ENCODE measurements at regions not wholly inside any gene's neighbourhood (a gene's known extent, or its start where the extent isn't known, plus 50 kb on each side); places are given as distances from the start of the nearest gene placed in this dataset.
"Not testable (repeated sequence)": the region's sequence is repeated elsewhere in the genome, so short reads cannot be mapped to it uniquely, and the experiment has no call there.

DNA sequence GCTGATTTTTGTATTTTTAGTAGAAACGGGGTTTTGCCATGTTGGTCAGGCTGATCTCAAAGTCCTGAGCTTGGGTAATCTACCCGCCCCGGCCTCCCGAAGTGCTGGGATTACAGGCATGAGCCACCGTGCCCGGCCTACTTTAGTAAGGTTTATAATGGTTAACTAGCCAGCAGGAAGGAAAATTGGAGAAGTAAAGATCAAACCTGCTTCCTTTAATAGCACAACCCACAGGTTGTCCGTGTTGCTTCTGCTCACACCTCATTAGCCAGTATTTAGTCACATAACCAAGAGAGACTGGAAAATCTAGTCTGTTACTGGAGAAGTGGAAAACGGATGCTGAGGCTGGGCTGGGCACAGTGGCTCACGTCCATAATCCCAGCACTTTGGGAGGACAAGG is 51.9 kb upstream of the TBL1XR1 start:
- no peak for DNase-seq

DNA sequence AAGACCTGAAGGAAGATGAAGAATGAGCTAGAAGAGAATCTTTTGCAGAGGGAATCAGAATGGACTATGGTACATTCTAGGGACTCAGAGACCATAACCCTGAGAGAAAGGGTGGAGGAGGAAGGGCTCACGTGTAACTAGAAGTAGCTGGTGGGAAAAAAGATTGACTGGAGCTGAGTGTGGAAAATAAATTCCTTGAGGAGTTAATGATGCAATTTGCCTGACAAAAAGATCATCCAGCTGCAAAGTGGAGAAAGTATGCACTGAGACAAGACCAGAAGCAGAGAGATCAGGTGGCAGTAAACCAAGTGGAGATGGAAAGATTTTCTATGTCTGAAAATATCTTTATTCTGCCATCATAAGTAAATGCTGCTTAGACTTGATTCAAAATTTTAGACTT is 52.9 kb upstream of the TBL1XR1 start:
- DNase-seq: no peak

DNA sequence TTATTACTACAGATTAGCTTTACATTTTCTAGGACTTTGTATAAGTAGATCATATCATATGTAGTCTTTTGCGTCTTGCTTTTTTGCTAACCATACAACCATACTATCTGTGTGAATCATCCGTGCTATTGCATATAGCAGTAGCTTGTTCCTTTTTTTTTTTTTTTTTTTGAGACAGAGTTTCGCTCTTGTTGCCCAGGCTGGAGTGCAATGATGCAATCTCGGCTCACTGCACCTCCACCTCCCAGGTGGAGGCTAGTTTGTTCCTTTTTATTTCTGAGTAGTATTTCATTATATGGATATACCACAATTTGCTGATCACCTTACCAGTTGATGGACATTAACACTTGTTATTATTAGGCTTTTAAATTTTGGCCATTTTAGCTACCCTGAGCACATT is 54.5 kb upstream of the TBL1XR1 start:
- no peak for DNase-seq

DNA sequence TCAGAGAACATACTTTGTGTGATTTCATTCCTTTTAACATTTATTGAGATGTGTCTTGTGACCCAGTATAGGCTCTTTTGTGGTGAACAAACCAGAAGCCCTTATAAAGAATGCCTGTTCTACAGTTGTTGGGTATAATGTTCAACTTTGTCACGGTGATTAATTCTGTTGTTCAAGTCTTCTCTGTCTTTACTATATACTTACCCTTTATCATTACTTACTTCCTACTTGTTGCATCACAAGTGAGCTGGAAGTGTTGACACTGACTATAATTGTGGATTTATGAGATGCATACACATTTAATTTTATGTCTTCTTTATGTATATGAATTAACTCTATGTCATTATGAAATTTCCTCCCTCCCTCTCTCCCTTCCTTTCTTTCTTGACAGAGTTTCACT is 59.7 kb upstream of the TBL1XR1 start:
- DNase-seq: no peak

DNA sequence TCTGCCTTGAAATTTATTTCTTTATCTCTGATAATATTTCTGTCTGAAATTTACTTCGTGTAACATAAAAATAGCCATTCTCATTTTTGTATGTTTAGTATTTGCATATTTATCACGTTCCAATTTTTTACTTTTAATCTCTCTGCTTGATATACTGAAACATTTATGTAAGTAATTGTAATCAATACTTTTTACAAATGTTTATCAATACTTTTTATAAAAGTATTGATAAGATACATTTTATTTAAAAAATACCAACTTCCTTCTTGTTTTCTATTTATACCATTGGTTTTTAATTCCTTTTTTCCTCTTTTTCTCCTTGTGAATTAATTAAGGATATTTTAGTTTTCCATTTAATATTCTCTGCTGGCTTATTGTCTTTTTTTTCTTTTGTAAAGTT is 60.3 kb upstream of the TBL1XR1 start:
- no peak for DNase-seq

- no peak for DNase-seq
Measured at GRCh38 chr3:177262396-177262795, 65.1 kb upstream of the TBL1XR1 start.

DNA sequence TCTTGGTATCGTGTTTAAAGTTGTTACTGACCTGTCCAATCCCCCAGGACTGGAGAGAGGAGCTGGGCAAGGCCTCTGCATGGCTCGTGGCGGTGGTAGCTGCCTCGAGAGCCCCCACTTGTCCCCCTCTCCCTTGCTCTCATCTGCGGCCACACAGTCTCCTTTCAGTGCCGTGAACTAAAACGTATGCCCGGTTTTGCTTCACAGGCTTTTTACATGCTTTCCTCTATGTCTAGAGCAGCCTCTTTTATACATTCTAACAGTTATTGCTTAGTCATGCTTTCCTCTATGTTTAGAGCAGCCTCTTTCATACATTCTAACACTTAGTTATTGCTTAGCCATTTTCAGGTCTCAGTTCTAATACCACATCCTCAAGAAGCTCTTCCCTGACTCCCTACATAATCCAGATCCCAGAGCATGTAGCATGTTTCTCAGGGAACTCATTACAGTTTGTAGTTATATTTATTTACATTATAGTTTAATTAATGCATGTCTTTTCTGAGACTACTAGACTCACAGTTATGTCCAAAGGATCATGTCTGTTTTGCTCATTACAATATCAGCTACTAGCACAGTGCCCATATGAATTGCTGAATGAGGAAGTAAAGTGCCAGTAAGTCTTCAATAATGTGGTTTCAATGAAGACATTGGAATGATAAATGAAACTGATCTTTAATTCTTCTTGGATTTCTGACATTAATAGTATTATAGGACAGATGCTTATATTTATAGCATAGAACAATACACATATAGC is 66.5 kb upstream of the TBL1XR1 start:
- no peak for DNase-seq

DNA sequence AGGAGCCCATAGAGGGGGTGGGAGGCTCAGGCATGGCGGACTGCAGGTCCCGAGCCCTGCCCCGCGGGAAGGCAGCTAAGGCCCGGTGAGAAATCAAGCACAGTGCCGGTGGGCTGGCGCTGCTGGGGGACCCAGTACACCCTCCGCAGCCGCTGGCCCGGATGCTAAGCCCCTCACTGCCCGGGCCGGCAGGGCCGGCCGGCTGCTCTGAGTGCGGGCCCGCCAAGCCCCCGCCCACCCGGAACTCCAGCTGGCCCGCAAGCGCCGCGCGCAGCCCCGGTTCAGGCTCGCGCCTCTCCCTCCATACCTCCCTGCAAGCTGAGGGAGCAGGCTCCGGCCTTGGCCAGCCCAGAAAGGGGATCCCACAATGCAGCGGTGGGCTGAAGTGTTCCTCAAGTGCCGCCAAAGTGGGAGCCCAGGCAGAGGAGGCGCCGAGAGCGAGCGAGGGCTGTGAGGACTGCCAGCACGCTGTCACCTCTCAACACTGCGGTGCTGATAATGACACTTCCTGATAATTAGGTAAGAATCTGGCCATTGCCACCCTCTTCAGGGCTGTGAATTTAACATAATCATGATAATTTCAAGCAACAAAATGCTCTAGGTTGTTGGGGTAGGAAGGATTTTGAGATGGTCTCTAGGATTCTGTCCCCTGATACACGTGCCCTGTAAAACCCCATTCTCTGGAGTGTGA is 74.7 kb upstream of the TBL1XR1 start:
- DNase-seq: not testable (repeated sequence)

DNA sequence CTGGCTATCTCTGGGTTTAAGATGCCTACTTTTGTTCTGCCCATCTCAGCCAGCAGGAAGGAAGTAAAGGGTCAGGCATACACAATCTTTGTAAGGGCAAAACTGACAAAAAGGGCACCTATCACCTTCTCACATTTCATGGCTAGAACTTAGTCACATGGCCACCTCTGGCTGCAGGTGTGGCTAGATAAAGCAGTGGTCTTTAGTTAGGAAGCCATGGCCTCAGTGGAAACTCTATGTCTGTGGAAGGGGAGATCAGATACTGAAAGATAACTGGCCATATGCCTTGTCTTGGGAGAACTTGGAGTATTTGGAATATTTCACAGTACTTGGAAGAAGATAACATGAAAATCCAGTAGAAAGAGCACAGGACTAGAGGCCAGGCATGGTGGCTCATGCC is 80.7 kb upstream of the TBL1XR1 start:
- no peak for DNase-seq

DNA sequence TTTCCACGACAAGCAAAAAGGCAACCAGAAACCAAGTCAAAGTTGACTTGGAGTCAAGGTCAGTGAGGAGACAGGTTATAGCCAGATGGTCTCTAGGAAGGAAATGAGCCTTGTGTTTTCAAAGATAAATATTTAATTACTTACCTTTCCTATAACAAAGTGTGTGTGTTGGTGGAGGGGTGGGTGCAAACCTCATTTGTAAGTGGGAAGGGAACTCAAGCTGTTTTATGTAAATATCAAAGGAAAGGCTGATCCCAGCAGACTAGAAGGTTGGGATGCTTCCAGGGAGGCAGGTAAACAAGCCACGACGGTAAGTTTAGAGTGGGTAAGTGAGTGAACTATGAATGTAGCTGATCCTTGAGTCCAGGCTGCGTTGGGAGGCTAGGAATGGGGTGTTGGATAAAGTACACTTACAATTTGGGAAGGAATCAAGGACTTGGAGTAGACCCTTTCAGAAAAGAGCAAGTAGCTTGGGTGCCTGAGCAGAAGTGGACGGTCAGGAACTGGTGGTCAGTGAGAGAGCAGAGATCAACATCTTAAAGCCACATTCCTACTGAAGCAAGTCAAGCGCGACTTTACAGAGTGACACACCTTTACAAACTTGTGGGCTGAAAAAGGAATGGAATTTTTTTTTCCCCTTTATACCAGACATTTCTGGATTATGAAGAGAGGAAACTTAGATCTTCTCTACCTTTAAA is 82.0 kb upstream of the TBL1XR1 start:
- DNase-seq: no peak

DNA sequence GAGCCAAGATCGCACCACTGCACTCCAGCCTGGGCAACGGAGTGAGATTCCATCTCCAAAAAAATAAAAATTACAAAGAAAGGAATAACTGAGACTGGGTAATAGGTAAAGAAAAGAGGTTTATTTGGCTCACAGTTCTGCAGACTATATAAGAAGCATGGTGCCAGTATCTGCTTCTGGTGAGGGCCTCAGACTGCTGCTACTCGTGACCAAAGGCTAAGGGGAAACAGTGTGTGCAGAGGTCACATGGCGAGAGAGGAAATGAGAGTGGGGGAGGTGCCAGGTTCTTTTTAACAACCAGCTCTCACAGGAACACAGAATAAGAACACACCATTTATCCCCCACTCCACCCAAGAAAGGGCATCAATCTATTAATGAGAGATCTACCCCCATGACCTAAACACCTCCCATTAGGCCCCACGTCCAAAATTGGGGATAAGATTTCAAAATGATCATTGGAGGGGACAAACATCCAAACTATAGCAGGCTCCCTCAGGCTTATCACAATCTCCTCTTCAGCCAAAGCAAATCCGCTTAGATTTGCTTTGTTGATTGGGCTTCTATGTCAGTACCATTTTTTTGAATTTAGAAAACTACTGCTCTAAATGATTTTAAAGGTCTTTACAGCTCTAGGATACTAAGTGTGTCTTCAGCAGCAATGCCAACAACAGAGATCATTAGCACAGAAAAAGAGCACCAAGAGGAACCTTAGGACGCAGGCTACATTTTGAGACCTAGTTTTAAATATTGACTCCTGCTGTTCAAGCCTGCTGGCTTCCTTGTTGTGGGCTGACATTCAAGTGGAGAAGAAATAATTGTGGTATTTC is 84.2 kb upstream of the TBL1XR1 start:
- no peak for DNase-seq

DNA sequence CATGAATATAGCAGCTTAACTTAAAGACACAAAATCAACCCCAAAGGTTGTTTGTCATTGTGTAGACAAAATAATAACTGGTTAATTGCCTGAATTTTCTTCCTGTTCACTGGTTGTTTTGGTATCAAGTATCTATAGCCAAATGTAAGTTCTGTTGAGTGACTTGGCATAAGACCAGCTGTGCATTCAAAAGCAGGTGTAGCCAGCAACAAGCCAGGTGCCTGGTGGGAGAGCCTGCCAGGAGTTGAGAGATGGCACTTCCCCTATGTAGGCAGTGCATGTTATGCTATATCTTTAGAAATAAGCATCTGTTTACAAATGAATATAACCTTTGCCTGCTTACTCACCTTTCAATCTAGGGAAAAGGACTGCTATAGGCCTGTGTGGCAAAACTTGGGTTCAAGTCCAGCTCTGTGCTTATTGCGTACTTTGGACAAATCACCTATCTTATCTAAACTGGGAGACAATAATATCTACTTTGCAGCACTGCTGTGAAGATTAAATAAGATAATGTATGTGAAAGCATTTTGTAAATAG is 84.9 kb upstream of the TBL1XR1 start:
- no peak for DNase-seq

DNA sequence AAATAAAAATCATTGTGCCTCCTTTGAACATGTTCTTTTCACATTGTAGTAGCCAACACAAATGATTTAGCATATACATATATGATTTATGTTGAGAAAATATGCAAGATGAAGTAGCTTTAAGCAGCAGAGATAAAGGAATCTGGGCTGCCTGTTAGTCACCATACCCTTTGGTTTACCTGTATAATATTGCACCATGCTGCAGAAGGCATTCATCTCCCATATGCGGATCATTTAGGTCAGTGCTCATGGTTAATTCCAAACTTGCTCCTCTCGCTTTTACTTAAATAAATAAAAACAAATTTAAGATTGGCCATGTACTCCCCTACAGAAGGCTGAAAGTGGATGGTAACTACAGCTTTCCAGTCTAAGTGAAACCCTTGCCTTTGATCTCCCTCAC is 86.7 kb upstream of the TBL1XR1 start:
- DNase-seq: no peak

DNA sequence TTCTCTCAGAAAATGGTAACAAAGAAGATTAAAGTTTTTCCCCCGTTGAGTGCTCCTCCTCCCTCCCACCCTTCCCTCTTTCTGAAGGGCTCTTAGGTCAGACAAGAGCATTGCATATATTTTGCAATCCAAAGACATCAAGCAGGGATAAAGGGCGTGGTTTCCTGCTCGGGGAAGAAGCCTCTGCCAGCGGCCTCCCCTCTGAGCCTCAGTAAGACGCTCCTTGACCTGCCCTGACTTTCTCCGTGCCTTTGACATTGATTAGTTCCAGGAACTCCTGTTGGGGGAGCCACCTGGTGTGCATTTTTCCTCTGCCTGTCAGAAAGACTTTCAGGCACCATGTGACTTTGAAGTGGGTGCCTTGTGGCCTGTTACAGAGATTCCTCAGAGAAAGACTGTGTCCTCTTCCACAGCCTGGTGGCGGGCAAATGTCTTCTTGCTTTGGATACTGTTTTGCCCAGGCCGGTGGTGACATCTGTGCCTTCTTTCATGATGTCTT is 87.2 kb upstream of the TBL1XR1 start:
- DNase-seq: no peak

GRCh38 chr3:177286034-177286433 is 88.8 kb upstream of the TBL1XR1 start:
- DNase-seq: no peak

GRCh38 chr3:177287231-177287630 is 89.9 kb upstream of the TBL1XR1 start:
- DNase-seq: no peak

GRCh38 chr3:177290633-177291032 is 93.4 kb upstream of the TBL1XR1 start:
- no peak for DNase-seq

GRCh38 chr3:177294221-177294620 is 96.9 kb upstream of the TBL1XR1 start:
- no peak for DNase-seq

GRCh38 chr3:177295116-177295515 is 97.8 kb upstream of the TBL1XR1 start:
- no peak for DNase-seq

DNA sequence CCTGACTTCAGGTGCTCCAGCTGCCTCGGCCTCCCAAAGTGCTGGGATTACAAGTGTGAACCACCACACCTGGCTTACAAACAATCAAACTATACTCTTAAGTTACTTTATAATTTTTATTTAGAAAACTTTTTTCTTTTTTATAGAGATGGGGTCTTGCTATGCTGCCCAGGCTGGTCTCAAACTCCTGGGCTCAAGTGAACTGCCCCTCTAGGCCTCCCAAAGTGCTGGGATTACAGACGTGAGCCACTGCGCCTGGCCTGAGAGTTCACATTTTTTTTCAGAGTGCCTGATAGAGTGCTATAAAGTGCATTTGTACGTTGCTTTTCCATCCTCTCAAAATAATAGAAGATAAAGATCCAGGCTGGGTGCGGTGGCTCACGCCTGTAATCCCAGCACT is 102.0 kb upstream of the TBL1XR1 start:
- no peak for DNase-seq

DNA sequence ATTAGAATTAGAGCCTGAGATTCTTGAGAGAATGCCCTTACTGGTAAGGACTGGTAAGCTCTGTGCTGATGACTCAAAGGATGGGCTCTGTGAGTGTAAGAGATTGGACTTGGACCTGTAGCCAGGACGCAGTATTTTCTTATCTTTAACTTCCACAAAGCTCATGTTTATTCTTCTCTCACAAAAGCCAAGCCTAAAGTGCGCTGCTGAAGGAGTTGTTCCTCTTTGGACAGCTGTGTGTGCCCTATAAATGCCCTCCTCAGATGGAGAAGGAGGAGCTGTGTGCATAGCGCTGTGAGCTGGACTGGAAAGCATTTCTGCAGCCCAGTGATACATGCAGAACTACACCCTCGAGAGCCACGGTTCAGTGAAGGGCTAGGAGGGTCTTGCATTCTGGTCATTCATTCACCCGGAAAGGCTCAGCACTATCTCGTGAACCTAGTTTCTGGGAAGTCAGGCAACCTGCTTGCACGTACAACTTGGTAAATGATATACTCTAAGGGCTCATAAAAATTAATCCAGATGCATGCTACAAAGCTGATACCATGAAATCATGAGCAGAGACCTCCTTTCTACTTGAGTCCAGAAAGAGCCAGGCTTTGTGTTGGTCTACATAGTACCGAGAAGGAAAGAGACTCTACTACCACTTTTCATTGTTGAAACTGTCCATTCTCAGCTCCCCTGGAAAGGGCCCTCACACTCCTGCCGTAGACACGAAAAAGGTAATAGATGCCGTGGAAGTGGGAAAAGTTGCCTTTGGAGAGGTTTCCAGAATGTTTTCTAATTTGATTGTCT is 103.0 kb upstream of the TBL1XR1 start:
- peak; percentile 68 for DNase-seq
